Activated T-helper 1 cell treated with anti-CD3 and anti-CD28 coated beads, Interleukin-12 subunit alpha, Interleukin-12 subunit beta, Interleukin-2, Interleukin-4 antibody, amounts not matched to agents 30 ng/mL and 10 ng/mL and 1 ng/mL, durations not matched to agents 14 hours and 24 hours and 36 hours (primary cell): ENCODE measurements at regions not wholly inside any gene's neighbourhood (a gene's known extent, or its start where the extent isn't known, plus 50 kb on each side); places are given as distances from the start of the nearest gene placed in this dataset.

ENCODE experiments used
- DNase-seq: peaks from one replicate; pipeline ENCODE4 v3.0.0; 2021; ENCODE audit warnings: low spot score
- H3K27ac Mint-ChIP-seq: one replicate; pipeline ENCODE4 v1.8.0; 2021; ENCODE audit warnings: mild to moderate bottlenecking, mixed read lengths
- H3K27me3 Mint-ChIP-seq: one replicate; pipeline ENCODE4 v1.8.0; 2022; ENCODE audit warnings: mild to moderate bottlenecking, moderate library complexity, mixed read lengths; ENCODE audit not compliant: insufficient read depth
- H3K36me3 Mint-ChIP-seq: one replicate; pipeline ENCODE4 v1.8.0; 2021; ENCODE audit warnings: low read depth, mixed read lengths
- H3K4me1 Mint-ChIP-seq: one replicate; pipeline ENCODE4 v1.8.0; 2021; ENCODE audit warnings: low read depth, mixed read lengths
- H3K4me3 Mint-ChIP-seq: one replicate; pipeline ENCODE4 v1.8.0; 2021; ENCODE audit warnings: mild to moderate bottlenecking, moderate library complexity, mixed read lengths
- H3K9me3 Mint-ChIP-seq: one replicate; pipeline ENCODE4 v1.8.0; 2021; ENCODE audit warnings: mixed read lengths
- intact Hi-C: fragments of 100-400 bp; cut with micrococcal nuclease; formaldehyde crosslinking; loops from one replicate; pipeline ENCODE4 v1.15.1; 2024

GRCh38 chr19:29115181-29115580, 97.8 kb downstream of the UQCRFS1 start:
- Mint-ChIP-seq H3K27ac (no peak overlapping the region), H3K4me1 (no peaks in the 10 kb centered on the region), H3K36me3 (no peaks in the 10 kb centered on the region), H3K27me3 (no peaks in the 10 kb centered on the region), H3K9me3 (peaks cover 3% of the 10 kb centered on the region), H3K4me3 (no peak overlapping the region)
- intact Hi-C loops, result no loop called here
- no peak for DNase-seq

GRCh38 chr19:29113838-29114237, 99.1 kb downstream of the UQCRFS1 start:
- Mint-ChIP-seq H3K27ac (no peak overlapping the region), H3K9me3 (peaks cover 3% of the 10 kb centered on the region), H3K4me1 (no peaks in the 10 kb centered on the region), H3K36me3 (no peaks in the 10 kb centered on the region), H3K27me3 (no peaks in the 10 kb centered on the region), H3K4me3 (no peak overlapping the region)
- no peak for DNase-seq
- intact Hi-C loops, result no loop called here

GRCh38 chr19:29111576-29111975, 101.4 kb downstream of the UQCRFS1 start:
- Mint-ChIP-seq H3K4me3 (no peak overlapping the region), H3K9me3 (peaks cover 3% of the 10 kb centered on the region), H3K36me3 (no peaks in the 10 kb centered on the region), H3K4me1 (no peaks in the 10 kb centered on the region), H3K27ac (no peak overlapping the region), H3K27me3 (no peaks in the 10 kb centered on the region)
- no peak for DNase-seq
- intact Hi-C loops, result no loop called here

GRCh38 chr19:29107831-29108230, 105.1 kb downstream of the UQCRFS1 start:
- Mint-ChIP-seq H3K27ac (no peak overlapping the region), H3K4me1 (no peaks in the 10 kb centered on the region), H3K9me3 (no peaks in the 10 kb centered on the region), H3K36me3 (no peaks in the 10 kb centered on the region), H3K27me3 (no peaks in the 10 kb centered on the region), H3K4me3 (no peak overlapping the region)
- DNase-seq, result no peak
- intact Hi-C loops, result no loop called here

GRCh38 chr19:29106346-29106885, 106.5 kb downstream of the UQCRFS1 start:
- Mint-ChIP-seq H3K4me3 (no peak overlapping the region), H3K4me1 (no peaks in the 10 kb centered on the region), H3K27ac (no peak overlapping the region), H3K9me3 (no peaks in the 10 kb centered on the region), H3K27me3 (no peaks in the 10 kb centered on the region), H3K36me3 (no peaks in the 10 kb centered on the region)
- DNase-seq, result no peak
- intact Hi-C loops, result no loop called here

- no peak for DNase-seq
- H3K27ac Mint-ChIP-seq, result no peak overlapping the region
- H3K4me1 Mint-ChIP-seq, result no peaks in the 10 kb centered on the region
- H3K9me3 Mint-ChIP-seq, result no peaks in the 10 kb centered on the region
- intact Hi-C loops, result no loop called here
- no peak overlapping the region for H3K4me3 Mint-ChIP-seq
- no peaks in the 10 kb centered on the region for H3K27me3 Mint-ChIP-seq
- H3K36me3 Mint-ChIP-seq, result no peaks in the 10 kb centered on the region
Measured at GRCh38 chr19:29105629-29106292, 107.2 kb downstream of the UQCRFS1 start.

GRCh38 chr19:29104605-29105241, 108.2 kb downstream of the UQCRFS1 start:
- H3K36me3 Mint-ChIP-seq, result no peaks in the 10 kb centered on the region
- H3K27me3 Mint-ChIP-seq, result no peaks in the 10 kb centered on the region
- H3K4me3 Mint-ChIP-seq, result no peak overlapping the region
- H3K9me3 Mint-ChIP-seq, result no peaks in the 10 kb centered on the region
- no peak overlapping the region for H3K27ac Mint-ChIP-seq
- H3K4me1 Mint-ChIP-seq, result no peaks in the 10 kb centered on the region
- DNase-seq, result no peak
- intact Hi-C loops, result no loop called here

GRCh38 chr19:29098863-29099481, 114.0 kb downstream of the UQCRFS1 start:
- Mint-ChIP-seq H3K36me3 (no peaks in the 10 kb centered on the region), H3K27ac (no peak overlapping the region), H3K4me3 (no peak overlapping the region), H3K27me3 (no peaks in the 10 kb centered on the region), H3K4me1 (no peaks in the 10 kb centered on the region), H3K9me3 (no peaks in the 10 kb centered on the region)
- DNase-seq, result no peak
- intact Hi-C loops, result no loop called here

- Mint-ChIP-seq H3K36me3 (no peaks in the 10 kb centered on the region), H3K4me1 (no peaks in the 10 kb centered on the region), H3K27me3 (no peaks in the 10 kb centered on the region), H3K4me3 (no peak overlapping the region), H3K27ac (no peak overlapping the region), H3K9me3 (no peaks in the 10 kb centered on the region)
- DNase-seq, result no peak
- intact Hi-C loops, result no loop called here
Measured at GRCh38 chr19:29098091-29098490, 114.9 kb downstream of the UQCRFS1 start.

- Mint-ChIP-seq H3K27ac (no peak overlapping the region), H3K4me1 (no peaks in the 10 kb centered on the region), H3K36me3 (no peaks in the 10 kb centered on the region), H3K4me3 (no peak overlapping the region), H3K9me3 (no peaks in the 10 kb centered on the region), H3K27me3 (no peaks in the 10 kb centered on the region)
- DNase-seq, result no peak
- intact Hi-C loops, result no loop called here
Measured at GRCh38 chr19:29096896-29097295, 116.1 kb downstream of the UQCRFS1 start.

GRCh38 chr19:29093553-29093908, 119.4 kb downstream of the UQCRFS1 start:
- DNase-seq, result no peak
- Mint-ChIP-seq H3K36me3 (no peaks in the 10 kb centered on the region), H3K4me1 (no peaks in the 10 kb centered on the region), H3K27me3 (no peaks in the 10 kb centered on the region), H3K9me3 (no peaks in the 10 kb centered on the region), H3K4me3 (no peak overlapping the region), H3K27ac (no peak overlapping the region)
- intact Hi-C loops, result no loop called here

- Mint-ChIP-seq H3K27me3 (no peaks in the 10 kb centered on the region), H3K27ac (no peak overlapping the region), H3K4me1 (no peaks in the 10 kb centered on the region), H3K9me3 (no peaks in the 10 kb centered on the region), H3K4me3 (no peak overlapping the region), H3K36me3 (no peaks in the 10 kb centered on the region)
- DNase-seq, result no peak
- intact Hi-C loops, result no loop called here
Measured at GRCh38 chr19:29092712-29093552, 120.0 kb downstream of the UQCRFS1 start.
